Fibroblast of mammary gland (primary cell): ENCODE measurements at regions not wholly inside any gene's neighbourhood (a gene's known extent, or its start where the extent isn't known, plus 50 kb on each side); places are given as distances from the start of the nearest gene placed in this dataset.

ENCODE experiments used
- DNase-seq: peaks from one replicate; pipeline ENCODE4 v3.0.0-alpha.2; 2010; ENCODE audit warnings: low read depth
- H3K4me3 ChIP-seq: 2 replicates; pipeline ENCODE4 v1.5.1; 2011; ENCODE audit warnings: low read depth, mild to moderate bottlenecking, low read length, moderate library complexity; ENCODE audit not compliant: control insufficient read depth
- TF ChIP-seq, protein P1 (sequence below): conservative IDR thresholded peaks from 2 replicates; pipeline ENCODE4 v1.5.1; 2011; ENCODE audit warnings: low read depth, low read length, inconsistent platforms; ENCODE audit not compliant: control insufficient read depth, insufficient read depth

DNA sequence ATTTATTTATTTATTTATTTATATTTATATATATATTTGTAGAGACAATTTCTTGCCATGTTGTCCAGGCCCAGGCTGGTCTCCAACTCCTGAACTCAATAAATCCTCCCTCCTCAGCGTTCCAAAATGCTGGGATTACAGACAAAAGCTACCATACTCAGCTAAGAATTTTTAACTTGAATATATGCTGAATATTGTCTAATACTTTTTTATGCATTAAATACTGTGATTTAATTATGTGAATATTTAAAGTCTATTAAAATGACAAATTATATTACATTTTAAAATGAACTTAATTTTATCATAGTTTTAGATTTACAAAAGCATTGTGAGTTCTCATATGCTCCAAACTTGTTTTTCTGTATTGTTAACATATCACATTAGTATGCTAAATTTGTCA, 1022.4 kb downstream of the GRIK2 start:
- H3K4me3 ChIP-seq, result no peak overlapping the region
- TF ChIP-seq, protein P1, sequence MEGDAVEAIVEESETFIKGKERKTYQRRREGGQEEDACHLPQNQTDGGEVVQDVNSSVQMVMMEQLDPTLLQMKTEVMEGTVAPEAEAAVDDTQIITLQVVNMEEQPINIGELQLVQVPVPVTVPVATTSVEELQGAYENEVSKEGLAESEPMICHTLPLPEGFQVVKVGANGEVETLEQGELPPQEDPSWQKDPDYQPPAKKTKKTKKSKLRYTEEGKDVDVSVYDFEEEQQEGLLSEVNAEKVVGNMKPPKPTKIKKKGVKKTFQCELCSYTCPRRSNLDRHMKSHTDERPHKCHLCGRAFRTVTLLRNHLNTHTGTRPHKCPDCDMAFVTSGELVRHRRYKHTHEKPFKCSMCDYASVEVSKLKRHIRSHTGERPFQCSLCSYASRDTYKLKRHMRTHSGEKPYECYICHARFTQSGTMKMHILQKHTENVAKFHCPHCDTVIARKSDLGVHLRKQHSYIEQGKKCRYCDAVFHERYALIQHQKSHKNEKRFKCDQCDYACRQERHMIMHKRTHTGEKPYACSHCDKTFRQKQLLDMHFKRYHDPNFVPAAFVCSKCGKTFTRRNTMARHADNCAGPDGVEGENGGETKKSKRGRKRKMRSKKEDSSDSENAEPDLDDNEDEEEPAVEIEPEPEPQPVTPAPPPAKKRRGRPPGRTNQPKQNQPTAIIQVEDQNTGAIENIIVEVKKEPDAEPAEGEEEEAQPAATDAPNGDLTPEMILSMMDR, result no peak
- no peak for DNase-seq

DNA sequence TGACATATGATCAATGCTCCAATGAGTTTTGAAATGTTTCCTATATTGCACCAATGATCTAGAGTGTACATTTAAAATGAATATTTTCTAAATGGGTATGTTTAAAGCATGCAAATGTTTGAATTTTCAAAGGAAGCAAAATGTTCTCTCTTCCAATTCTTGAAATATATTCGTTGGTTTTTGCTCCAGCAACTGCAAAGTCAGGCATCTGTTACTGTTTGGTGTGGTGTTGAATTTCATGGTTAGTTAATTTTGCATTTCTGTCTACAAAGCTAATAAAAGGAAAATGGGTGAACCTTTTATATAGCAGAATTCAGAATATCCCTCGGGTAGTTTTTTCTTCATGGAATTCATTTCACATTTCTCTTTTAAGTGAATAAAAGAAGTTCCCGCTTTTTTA, 1018.3 kb downstream of the GRIK2 start:
- TF ChIP-seq, protein P1, result no peak
- H3K4me3 ChIP-seq, result no peak overlapping the region
- no peak for DNase-seq

DNA sequence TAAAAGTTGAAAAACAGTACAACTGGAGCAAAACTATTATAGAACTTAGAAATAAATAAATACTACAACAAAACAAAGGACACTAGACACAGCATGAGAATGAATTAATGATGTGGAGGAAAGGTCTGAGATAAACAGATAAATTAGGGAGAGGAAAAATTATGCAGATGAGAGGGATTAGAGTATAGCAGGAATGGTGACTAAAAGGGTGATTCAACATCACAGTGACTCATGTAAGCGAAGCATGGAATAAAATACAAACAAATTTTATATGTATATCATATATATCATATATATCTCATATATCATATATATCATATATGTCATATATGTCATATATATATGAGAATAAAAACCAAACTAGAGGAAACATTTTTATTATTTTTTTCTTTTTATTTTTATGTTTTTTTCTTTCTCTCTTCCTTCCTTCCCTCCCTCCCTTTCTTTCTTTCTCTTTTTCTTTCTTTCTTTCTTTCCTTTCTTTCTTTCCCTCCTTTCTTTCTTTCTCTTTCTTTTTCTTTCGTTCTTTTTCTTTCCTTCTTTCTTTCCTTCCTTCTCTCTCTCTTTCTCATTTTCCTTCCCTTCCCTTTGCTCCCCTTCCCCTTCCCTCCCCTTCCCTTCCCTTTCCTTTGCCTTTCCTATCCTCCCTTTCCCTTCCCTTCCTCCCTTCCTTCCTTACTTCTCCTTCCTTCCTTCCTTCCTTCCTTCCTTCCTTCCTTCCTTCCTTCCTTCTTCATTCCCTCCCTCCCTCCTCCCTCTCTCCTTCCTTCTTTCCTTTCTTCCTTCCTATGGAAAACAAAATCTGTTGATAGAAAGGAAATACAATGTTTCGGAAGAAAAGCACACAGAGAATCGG, 1014.6 kb downstream of the GRIK2 start:
- no peak for DNase-seq
- TF ChIP-seq, protein P1, result no peak
- no peak overlapping the region for H3K4me3 ChIP-seq

DNA sequence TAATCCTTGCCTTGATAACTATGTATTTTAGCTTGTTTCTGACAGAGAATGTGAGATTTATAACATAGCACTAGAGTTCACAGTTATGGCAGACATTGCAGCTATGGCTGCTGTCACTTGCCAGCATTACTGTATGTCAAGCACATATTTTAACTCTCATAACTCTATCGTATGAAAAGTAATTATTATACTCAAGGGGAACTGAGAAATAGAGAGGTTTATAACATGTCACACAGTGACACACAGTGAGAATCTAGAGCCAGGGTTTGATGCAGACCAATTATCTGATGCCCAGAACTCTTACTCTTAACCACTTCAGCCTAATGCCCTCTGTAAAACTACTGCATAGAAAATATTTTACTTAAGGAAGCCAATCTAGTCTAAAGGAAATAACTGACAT, 1012.4 kb downstream of the GRIK2 start:
- TF ChIP-seq, protein P1, result no peak
- no peak overlapping the region for H3K4me3 ChIP-seq

DNA sequence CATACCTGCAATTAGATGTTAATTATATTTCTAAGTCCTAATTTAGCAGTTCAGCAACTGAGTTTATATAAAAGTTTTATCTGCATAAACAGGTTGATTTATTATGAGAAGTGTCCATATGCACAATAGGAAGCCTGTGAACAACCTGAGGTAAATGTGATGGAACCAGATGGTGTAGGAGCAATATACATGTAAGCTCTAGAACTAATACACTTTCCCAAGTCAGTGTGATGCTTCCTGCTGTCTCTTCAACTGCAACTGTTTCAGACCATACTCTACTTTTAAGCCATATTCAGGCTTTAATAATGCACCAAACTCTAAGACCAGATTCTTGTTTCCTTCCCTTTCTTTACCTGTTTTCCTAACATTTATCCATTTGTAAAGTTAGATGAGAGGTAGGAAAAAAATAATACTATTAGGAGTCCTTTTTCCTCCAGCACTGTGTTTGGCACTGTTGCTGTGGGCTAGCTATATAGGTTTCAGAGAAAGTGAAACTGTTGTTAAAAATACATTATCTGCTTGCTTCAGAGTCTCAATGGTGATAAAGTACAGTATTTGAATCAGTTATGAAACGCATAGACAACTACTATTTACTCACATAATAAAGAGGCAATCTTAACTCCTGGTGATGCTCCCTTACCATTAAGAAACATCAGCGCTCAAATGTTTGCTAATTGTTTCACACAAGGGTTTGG, 1009.3 kb downstream of the GRIK2 start:
- no peak overlapping the region for H3K4me3 ChIP-seq
- DNase-seq, result no peak
- TF ChIP-seq, protein P1, result no peak

More for the DNA sequence above, 1012.4 kb downstream of the GRIK2 start:
- DNase-seq, result no peak

DNA sequence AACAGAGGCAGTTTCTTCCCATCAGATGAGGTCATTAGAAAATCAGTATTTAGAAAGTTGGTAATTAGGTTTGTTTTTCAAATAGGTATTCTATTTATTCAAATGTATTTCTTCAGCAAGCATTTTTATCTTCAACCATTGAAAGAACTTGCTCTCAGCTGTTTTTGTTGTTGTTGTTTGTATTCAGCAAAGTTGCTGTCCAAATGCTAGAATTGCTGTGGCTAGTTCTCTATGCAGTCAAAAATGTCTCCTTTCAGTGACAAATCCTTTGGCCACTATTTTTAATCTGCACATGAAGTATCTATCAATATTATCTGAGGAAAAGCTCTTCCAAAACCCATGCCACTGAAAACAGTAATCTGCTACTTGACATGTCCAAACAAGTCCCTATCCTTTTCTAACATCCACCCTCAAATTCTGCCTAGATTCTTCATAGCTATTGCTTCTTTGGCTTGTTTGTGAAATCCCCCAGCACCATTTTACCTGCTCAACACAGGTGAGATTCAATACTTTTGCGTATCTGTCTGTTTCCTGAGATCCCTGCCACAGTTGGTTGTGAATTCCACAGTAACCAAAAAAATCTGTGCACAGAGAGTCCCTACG, 1005.4 kb downstream of the GRIK2 start:
- H3K4me3 ChIP-seq, result no peak overlapping the region
- TF ChIP-seq, protein P1, result no peak
- DNase-seq, result no peak
